ENCODE measurements at regions not wholly inside any gene's neighbourhood (a gene's known extent, or its start where the extent isn't known, plus 50 kb on each side); places are given as distances from the start of the nearest gene placed in this dataset.
"Not testable (repeated sequence)": the region's sequence is repeated elsewhere in the genome, so short reads cannot be mapped to it uniquely, and the experiment has no call there.

GRCh38 chr3:40908612-40909011, 290.7 kb upstream of the CTNNB1 start:
- no peak for DNase-seq

GRCh38 chr3:40911264-40911663, 288.0 kb upstream of the CTNNB1 start:
- no peak for DNase-seq

GRCh38 chr3:40911928-40912327, 287.4 kb upstream of the CTNNB1 start:
- DNase-seq: no peak

- no peak for DNase-seq
Observed at GRCh38 chr3:40912461-40912860, 286.8 kb upstream of the CTNNB1 start.

- DNase-seq: no peak
Observed at GRCh38 chr3:40913192-40913591, 286.1 kb upstream of the CTNNB1 start.

GRCh38 chr3:40913641-40914040, 285.7 kb upstream of the CTNNB1 start:
- DNase-seq: no peak

GRCh38 chr3:40914475-40914874, 284.8 kb upstream of the CTNNB1 start:
- no peak for DNase-seq

GRCh38 chr3:40915346-40915865, 283.9 kb upstream of the CTNNB1 start:
- DNase-seq: no peak

GRCh38 chr3:40920041-40920440, 279.3 kb upstream of the CTNNB1 start:
- DNase-seq: no peak

GRCh38 chr3:40921251-40921650, 278.1 kb upstream of the CTNNB1 start:
- DNase-seq: no peak

GRCh38 chr3:40923143-40923542, 276.2 kb upstream of the CTNNB1 start:
- no peak for DNase-seq

GRCh38 chr3:40923651-40924050, 275.7 kb upstream of the CTNNB1 start:
- no peak for DNase-seq

- DNase-seq: no peak
Observed at GRCh38 chr3:40924559-40925141, 274.7 kb upstream of the CTNNB1 start.

GRCh38 chr3:40925231-40925630, 274.1 kb upstream of the CTNNB1 start:
- no peak for DNase-seq

GRCh38 chr3:40930131-40930538, 269.2 kb upstream of the CTNNB1 start:
- no peak for DNase-seq

- DNase-seq: no peak
Observed at GRCh38 chr3:40930756-40931155, 268.5 kb upstream of the CTNNB1 start.

GRCh38 chr3:40938591-40938990, 260.7 kb upstream of the CTNNB1 start:
- no peak for DNase-seq

- no peak for DNase-seq
Observed at GRCh38 chr3:40939030-40939740, 260.1 kb upstream of the CTNNB1 start.

- DNase-seq: no peak
Observed at GRCh38 chr3:40939741-40940130, 259.6 kb upstream of the CTNNB1 start.

GRCh38 chr3:40940651-40941050, 258.7 kb upstream of the CTNNB1 start:
- no peak for DNase-seq

GRCh38 chr3:40947022-40947421, 252.3 kb upstream of the CTNNB1 start:
- DNase-seq: not testable (repeated sequence)

GRCh38 chr3:40949347-40949746, 250.0 kb upstream of the CTNNB1 start:
- DNase-seq: not testable (repeated sequence)

GRCh38 chr3:40951636-40952035, 247.7 kb upstream of the CTNNB1 start:
- no peak for DNase-seq

- DNase-seq: no peak
Observed at GRCh38 chr3:40961104-40961857, 238.0 kb upstream of the CTNNB1 start.

Measured in activated effector memory CD4-positive, alpha-beta T cell treated with Interleukin-2 at 50 U/mL for 16 hours (primary cell).